Thoracic aorta (tissue), 2 donors: ENCODE measurements at regions not wholly inside any gene's neighbourhood (a gene's known extent, or its start where the extent isn't known, plus 50 kb on each side); places are given as distances from the start of the nearest gene placed in this dataset.
"Not testable (repeated sequence)": the region's sequence is repeated elsewhere in the genome, so short reads cannot be mapped to it uniquely, and the experiment has no call there.

Source experiments
- ATAC-seq: fragments of 150-250 bp; one replicate; pipeline ENCODE4 v1.8.0; 2017; ENCODE audit warnings: low read depth; ENCODE audit not compliant: insufficient number of reproducible peaks, low FRiP score
- DNase-seq: peaks from one replicate; pipeline ENCODE4 v3.0.0-alpha.2; 2020; ENCODE audit warnings: low spot score
- H3K27ac ChIP-seq, 2 donors: fragments of 200-600 bp; sonication (generic); 1 replicate in 1 of 2; 2 replicates in 1 of 2; pipeline ENCODE4 v1.5.1; 2016; ENCODE audit warnings: mild to moderate bottlenecking in 2 of 2, moderate library complexity in 2 of 2
- H3K27me3 ChIP-seq: fragments of 200-600 bp; sonication (generic); replicated peaks from 2 replicates; pipeline ENCODE4 v1.6.0; 2016; ENCODE audit warnings: mild to moderate bottlenecking; ENCODE audit not compliant: insufficient read depth
- H3K36me3 ChIP-seq: fragments of 200-600 bp; sonication (generic); one replicate; pipeline ENCODE4 v1.5.1; 2016
- H3K4me1 ChIP-seq, 2 donors: fragments of 200-600 bp; sonication (generic); 1 replicate in 1 of 2; 2 replicates in 1 of 2; pipeline versions ENCODE4 v1.5.1 to v1.6.0; 2016; ENCODE audit warnings: low read depth in 2 of 2, mild to moderate bottlenecking in 1 of 2; ENCODE audit not compliant: control insufficient read depth in 1 of 2
- H3K4me3 ChIP-seq: fragments of 200-600 bp; sonication (generic); 2 replicates; pipeline ENCODE4 v1.5.1; 2016; ENCODE audit warnings: mild to moderate bottlenecking
- H3K9me3 ChIP-seq: fragments of 200-600 bp; sonication (generic); 2 replicates; pipeline ENCODE4 v1.5.1; 2016
- TF ChIP-seq, protein P1 (sequence below): fragments of 200-600 bp; sonication (generic); IDR thresholded peaks from one replicate; pipeline ENCODE4 v1.5.1; 2019; ENCODE audit warnings: antibody characterized with exemption

DNA sequence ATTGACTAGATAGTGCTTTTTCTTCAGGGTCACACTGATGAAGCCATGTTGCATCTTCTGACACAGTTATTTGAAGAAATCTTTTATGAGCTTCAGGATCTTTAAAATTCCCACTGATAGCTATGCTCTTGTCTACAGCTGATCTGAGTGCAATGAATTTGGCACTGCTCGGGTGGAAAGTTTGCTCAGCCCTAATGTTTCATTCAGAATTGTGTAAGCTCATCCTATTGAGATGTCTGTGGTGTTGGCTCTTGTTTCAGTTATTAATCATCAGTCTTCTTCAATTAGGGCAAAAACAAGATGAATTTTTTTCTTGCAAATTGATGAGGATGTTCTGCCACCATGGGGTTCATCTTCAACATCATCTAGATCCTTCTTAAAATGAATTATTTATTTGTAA lies 1387.0 kb upstream of the RAG2 start:
- TF ChIP-seq, protein P1, sequence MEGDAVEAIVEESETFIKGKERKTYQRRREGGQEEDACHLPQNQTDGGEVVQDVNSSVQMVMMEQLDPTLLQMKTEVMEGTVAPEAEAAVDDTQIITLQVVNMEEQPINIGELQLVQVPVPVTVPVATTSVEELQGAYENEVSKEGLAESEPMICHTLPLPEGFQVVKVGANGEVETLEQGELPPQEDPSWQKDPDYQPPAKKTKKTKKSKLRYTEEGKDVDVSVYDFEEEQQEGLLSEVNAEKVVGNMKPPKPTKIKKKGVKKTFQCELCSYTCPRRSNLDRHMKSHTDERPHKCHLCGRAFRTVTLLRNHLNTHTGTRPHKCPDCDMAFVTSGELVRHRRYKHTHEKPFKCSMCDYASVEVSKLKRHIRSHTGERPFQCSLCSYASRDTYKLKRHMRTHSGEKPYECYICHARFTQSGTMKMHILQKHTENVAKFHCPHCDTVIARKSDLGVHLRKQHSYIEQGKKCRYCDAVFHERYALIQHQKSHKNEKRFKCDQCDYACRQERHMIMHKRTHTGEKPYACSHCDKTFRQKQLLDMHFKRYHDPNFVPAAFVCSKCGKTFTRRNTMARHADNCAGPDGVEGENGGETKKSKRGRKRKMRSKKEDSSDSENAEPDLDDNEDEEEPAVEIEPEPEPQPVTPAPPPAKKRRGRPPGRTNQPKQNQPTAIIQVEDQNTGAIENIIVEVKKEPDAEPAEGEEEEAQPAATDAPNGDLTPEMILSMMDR, result no peak
- Histone ChIP-seq H3K27me3 (no peaks in the 10 kb centered on the region), H3K9me3 (no peaks in the 10 kb centered on the region), H3K4me1 (no peaks in the 10 kb centered on the region), H3K4me3 (no peak overlapping the region), H3K36me3 (no peaks in the 10 kb centered on the region), H3K27ac (no peak overlapping the region)
- ATAC-seq, result no peak
- DNase-seq, result no peak

DNA sequence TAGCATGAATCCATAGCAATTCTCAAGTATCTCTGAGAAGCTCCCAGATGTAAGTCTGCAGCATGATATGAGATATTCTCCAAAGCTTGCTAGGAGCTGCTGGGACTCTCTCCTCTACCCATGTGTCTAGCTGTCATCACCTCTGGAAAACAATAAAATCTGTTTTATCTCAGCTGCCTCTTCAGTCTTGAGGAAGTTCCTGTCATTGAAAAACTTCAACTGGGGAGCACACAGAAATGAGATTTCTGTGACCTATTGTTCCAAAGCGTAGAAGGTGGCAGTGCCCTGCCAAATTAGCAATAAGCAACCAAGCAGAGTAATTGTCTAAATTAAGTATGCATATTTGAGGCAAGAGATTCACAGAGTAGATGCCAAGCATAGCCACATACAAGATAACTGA lies 1380.6 kb upstream of the RAG2 start:
- Histone ChIP-seq H3K4me1 (no peaks in the 10 kb centered on the region), H3K9me3 (no peaks in the 10 kb centered on the region), H3K27ac (no peak overlapping the region), H3K4me3 (no peak overlapping the region), H3K27me3 (no peaks in the 10 kb centered on the region), H3K36me3 (no peaks in the 10 kb centered on the region)
- DNase-seq (no peak), ATAC-seq (no peak)
- TF ChIP-seq, protein P1, result no peak

DNA sequence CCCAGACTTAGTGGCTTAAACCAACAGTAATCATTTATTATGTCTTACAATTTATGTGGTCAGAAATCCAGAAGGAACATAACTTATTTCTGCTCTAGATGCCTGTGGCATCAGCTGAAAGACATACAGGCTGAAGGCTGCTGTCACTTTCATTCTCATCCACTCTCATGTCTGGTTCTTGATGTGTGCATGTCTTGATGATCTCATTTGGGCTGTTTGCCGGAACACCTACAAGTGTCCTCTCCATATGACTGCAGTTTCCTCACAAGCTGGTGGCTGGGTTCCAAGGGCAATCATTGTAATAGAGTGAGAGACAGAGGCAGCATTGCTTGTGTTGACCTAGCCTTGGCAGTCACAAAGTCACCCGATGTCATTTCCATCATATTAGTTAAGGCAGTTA lies 1375.9 kb upstream of the RAG2 start:
- DNase-seq (no peak), ATAC-seq (no peak)
- no peak overlapping the region for H3K4me3 ChIP-seq
- H3K27ac ChIP-seq, result no peak overlapping the region
- H3K27me3 ChIP-seq, result no peaks in the 10 kb centered on the region
- H3K9me3 ChIP-seq, result no peaks in the 10 kb centered on the region
- TF ChIP-seq, protein P1, result no peak
- no peaks in the 10 kb centered on the region for H3K4me1 ChIP-seq
- H3K36me3 ChIP-seq, result no peaks in the 10 kb centered on the region

DNA sequence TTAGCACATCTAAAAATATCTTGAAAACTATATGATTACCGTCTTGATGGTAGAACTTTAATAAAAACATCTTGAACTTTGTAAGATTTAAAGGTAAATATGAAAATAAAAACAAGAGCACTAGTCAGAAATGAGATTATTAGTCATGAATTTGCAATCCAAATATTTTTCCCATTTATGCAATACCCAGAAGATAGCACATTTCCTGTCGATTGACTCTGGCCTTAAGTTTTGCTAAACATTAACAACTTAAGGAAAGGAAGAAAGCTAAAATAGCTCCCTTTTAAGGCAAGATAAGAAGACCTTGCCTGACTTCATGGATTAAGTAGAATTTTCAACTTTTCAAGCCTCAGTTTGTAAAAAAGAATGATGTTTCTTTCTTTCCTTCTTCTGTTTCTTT lies 1374.7 kb upstream of the RAG2 start:
- Histone ChIP-seq H3K27ac (no peak overlapping the region), H3K4me3 (no peak overlapping the region), H3K9me3 (no peaks in the 10 kb centered on the region), H3K4me1 (no peaks in the 10 kb centered on the region), H3K27me3 (no peaks in the 10 kb centered on the region), H3K36me3 (no peaks in the 10 kb centered on the region)
- no peak for ATAC-seq
- TF ChIP-seq, protein P1, result no peak
- no peak for DNase-seq

DNA sequence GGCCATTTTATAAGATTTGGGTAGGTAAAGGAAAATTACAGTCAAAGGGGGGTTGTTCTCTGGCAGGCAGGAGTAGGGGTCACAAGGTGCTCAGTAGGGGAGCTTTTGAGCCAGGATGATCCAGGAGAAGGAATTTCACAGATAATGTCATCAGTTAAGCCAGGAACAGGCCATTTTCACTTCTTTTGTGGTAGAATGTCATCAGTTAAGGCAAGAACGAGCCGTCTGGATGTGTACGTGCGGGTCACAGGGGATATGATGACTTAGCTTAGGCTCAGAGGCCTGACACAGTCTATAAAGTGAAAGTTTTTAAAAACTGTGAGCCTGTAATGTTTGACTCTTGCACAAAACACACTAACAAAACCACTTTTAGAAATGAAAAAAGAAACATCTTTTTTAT lies 1371.3 kb upstream of the RAG2 start:
- not testable (repeated sequence) for H3K27ac ChIP-seq, ATAC-seq, H3K4me1 ChIP-seq, H3K9me3 ChIP-seq, DNase-seq, H3K36me3 ChIP-seq, H3K4me3 ChIP-seq, H3K27me3 ChIP-seq

DNA sequence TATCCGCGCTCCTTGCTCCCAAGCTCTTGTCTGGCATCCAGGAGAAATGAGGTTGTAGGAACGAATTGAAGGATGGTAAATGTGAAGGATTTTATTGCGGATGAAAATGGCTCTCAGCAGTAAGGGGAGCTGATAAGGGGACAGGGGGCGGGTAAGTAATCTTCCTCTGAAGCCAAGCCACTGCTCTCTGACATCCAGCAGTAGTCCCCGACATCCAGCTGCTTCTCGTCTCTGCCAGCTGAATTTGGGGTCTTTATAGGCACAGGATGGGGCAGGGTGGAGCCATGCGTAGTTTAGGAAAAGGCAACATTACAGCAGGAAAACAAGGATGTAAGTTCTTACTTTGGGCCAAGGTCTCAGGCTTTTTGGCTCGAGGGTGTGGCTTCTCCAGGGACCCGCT lies 1370.1 kb upstream of the RAG2 start:
- TF ChIP-seq, protein P1, result no peak
- Histone ChIP-seq H3K36me3 (no peaks in the 10 kb centered on the region), H3K4me3 (no peak overlapping the region), H3K4me1 (no peaks in the 10 kb centered on the region), H3K27ac (no peak overlapping the region), H3K27me3 (no peaks in the 10 kb centered on the region), H3K9me3 (no peaks in the 10 kb centered on the region)
- no peak for ATAC-seq
- no peak for DNase-seq
